Stimulated activated CD8-positive, alpha-beta memory T cell treated with anti-CD3 and anti-CD28 coated beads, Interleukin-12 subunit alpha, Interleukin-12 subunit beta, amount 100 ng/mL, for 24 hours (primary cell): ENCODE measurements at regions not wholly inside any gene's neighbourhood (a gene's known extent, or its start where the extent isn't known, plus 50 kb on each side); places are given as distances from the start of the nearest gene placed in this dataset.

Source experiments
- DNase-seq: peaks from one replicate; pipeline ENCODE4 v3.0.0-alpha.2; 2020; ENCODE audit errors: extremely low read depth

DNA sequence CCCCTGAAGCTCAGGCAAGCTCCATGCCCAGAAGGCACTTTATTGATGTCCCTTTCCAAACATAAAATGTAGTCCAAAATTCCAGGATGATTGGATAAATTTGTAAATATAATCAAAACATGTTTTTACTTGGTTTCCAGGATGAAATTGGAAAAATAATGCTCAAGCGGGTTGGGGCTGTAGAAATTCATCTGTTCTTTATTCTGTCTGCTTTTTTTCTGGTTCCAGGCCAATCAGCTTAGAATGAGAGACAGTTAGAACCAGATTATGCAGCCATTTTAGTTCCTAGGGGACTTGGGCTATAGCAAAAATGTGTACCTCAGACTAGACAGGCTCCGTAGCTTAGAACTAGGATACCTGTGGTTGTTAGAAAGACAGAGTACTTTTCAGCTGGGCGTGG lies 450.8 kb downstream of the MCTP2 start:
- no peak for DNase-seq

DNA sequence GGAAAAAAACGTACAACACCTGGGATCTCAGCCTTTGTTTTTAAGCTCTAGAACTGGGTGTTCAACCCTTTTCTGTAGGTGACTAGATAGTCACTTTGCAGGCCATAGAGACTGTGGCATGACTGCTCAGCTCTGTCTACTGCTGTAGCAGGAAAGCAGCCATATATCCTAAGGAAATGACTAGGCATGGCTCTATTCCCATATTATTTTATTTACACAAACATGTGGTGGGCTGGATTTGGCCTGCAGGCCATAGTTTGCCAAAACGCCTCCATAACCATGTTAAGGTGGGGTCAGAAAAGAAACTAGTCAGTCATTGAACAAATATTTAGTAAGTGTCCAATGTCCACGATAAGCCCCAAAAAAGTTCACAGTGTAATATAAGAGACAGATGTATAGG lies 452.5 kb downstream of the MCTP2 start:
- DNase-seq = no peak

DNA sequence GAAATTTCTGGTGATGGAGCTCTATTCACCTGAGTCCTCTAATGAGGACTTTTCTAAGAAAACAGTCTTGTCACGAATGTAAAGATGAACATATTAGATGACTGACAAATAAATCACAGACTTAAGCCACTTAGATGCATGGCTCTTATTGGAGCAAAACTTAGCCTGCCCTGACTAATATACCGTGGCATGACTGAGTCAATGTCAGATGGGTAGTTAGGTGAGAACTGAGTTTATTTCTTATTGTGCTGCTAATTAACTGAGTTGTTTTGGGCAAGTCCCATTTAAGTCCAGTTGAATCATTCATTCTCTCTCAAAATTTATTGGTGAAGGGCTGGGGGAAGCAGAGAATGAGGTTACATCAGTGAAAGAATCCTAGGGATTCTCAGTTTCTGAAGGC lies 459.8 kb downstream of the MCTP2 start:
- DNase-seq = no peak

DNA sequence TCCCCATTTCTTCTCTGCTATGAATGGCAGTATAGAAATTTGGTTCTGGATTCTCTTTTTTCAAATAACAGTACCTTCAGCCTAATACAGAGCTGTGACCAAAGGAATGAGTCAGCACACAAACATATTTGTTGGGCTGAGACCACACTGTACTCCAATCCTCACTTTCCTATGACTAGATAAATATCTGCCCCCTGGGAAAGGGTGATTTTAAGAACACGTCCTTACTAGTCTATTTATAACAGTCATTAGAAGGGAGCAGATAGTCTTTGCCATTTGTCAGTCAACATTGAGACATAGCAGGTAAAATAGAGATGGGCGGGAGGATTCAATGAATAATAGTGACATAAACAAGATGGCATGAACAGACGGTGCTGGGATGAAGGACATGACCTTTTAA lies 461.3 kb downstream of the MCTP2 start:
- DNase-seq = no peak

DNA sequence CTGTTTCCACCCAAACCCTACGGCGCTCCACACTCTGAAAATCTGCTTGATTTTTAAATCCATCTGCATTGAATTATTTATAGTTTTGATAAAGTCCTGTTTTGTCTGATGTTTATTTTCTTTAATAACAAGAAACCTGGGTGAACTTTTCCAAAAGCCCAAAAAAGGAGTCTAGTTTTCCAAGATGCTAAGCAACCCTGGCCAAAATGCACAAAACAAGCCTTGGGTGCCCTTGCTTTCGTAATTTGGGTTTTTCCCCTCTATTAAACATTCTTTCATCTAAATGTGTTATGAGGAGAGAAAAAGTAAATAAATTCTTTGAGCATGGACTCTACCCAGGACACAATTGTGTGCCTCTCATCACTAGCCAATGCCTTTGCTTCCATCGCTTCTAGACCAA lies 468.9 kb downstream of the MCTP2 start:
- DNase-seq = no peak

DNA sequence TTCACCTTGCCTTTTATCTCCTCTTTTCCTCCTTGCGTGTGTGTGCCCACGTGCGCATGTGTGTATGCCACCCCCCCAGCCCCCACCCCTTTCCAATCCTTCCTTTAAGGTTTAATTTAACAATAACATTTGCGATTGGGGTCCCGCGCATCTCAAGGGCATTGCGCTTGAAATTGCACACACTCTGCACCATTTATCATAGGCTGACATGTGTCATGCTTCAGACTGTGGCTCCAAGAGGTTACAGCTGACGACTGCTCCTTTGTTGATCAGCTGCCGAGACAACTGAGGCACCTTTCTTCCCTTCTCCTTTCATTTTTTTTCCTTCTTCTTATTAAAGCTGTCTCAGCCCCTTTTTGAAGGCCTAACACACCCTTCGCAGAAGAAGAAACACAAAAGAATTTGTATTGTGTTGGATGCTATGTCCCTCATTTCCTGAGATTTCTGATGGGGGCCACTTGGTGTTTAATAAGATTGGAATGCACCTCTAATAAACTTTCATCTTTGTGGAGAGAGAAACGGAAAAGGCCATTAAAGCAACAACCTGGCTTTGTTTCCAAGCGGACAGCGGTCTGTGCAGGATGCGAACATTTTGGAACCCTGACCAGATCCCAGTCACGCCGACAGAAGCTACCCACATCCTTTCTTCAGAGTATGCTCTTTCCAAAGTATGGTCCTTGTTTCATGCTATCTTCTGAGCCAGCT lies 470.1 kb downstream of the MCTP2 start:
- DNase-seq = no peak

DNA sequence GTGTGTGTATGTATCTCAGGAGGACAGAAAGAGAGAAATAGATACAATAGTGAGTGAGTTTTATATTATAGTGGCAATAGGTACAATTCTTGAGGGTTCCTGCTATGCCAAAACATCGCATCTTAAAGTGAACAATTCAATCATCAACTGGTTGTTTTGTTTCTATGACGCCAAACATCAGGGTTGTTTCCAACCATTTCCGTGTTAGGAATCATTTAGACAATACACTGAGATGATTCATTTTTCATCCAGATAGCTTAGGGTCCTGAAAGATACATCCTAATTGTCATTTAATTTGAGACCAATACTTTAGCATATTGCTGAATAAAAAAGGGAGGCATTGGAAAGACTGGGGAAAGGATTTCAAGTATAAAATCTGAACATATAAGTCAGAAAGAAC lies 472.2 kb downstream of the MCTP2 start:
- DNase-seq = no peak

DNA sequence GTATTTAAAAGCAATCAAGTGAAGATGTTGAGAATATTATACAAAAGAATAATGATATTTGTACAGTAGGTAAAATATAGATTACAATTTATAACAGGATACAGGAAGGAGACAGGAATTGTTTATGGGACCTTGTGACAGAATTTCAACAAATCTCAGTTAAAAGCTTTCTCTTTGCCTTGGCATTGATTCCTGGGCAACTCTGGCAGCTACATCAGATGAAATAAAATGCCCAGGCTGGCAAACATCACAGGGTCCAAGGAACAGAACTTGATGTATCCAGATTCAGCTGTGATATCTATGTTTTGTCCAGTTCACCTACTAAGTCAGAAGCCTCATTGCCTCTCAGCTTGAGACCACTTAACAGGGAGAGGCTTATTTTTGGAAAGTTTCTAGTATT lies 473.1 kb downstream of the MCTP2 start:
- DNase-seq = no peak

DNA sequence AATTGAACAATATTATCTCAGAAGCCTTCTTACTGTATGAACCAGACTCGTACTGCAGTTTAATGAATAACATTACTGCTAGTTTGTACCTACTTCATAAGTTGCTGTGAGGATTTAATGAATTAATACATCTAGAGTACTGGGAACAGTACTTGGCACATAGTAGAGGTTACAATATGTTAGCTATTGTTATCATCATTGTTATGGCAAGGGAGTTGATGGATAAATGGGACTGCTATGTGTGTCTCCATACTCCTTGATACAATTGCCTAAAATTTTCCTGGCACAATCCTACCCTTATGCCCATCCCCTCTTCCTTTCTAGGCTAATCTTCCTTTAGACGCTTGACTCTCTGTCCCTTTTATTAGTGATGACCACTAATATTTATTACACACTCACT lies 473.6 kb downstream of the MCTP2 start:
- DNase-seq = no peak

DNA sequence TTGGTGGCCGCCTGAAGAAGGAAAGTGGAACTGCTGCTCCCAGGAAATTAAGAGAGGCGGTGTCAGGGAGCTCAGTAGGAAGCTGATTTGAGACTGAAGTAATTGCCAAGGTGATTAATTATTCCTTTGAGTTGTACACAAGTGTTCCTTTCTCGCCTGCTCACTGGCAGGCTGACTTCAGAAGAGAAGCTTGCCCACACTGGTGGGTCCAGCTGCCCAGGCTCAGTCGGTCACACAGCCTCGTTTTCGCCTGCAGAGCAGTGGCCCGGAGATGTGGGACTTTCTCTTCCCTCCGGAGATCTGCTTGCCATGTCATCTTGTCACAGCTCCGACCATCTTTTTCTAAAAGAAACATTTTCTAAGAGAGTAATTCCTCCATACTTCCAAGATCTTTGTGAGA lies 478.0 kb downstream of the MCTP2 start:
- DNase-seq = no peak

DNA sequence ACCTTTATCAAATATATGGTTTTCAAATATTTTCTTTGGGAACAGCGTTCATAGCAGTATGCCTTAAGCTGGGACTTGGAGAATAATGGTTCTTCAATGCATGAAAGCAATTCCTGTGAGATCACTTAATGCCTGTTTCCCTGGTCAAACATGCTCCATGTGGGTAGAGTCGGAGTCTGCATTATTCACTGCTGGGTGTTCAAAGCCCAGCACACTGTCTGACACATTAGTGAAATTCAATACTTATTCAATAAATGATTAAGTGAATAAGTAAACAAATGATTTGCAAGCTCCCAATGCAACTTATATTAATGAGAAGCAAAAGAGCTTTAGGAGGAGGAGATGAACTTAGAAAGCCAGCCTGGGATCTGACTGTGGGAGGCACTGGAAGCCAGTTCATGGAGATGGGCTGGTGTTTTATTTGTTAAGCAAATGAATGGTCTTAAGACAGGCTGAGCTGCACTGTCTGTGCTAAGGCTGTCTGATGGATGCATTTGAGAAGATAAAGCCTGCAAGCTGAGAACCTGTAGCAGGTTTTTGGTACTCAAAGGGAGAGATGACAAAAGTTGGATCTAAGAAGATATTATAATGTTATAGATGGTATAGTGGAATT lies 490.8 kb downstream of the MCTP2 start:
- no peak for DNase-seq

DNA sequence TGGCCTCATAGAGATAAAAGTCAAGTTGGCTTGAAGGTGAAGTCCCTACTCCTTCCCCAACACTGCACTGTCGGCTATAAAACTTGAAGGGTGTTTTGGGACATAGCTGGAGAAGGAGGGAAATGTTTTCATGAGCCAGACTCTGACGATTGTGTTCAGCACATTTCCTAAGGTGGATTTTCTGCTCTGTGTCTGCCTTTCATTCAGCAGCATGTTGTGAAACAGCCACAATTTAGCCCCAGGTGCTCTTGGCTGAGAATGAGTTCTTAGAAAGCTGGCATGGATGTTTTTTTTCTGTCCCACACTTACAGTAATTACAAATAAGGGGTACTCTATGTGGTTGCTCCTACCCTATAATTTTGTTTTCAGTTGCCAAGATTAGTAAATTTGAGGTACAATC lies 492.4 kb downstream of the MCTP2 start:
- no peak for DNase-seq

DNA sequence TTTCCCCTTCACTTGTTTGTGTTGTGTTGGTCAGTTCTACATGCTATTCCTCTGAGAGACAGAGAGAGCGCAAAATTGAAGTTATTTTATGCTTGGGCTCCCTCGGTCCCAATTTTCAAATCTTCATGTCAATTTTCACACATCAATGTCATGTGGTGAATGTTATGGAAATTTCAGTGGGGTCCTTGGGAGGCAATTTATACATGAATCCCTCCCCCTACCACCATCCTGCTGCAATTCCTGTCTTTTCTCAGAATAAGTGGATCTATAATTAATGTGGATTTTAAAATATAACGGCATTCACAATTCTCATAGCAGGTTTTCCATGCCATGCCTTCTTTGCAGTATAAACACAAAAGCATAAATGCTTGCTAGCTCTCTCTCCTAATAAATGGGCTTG lies 499.9 kb downstream of the MCTP2 start:
- DNase-seq = no peak

DNA sequence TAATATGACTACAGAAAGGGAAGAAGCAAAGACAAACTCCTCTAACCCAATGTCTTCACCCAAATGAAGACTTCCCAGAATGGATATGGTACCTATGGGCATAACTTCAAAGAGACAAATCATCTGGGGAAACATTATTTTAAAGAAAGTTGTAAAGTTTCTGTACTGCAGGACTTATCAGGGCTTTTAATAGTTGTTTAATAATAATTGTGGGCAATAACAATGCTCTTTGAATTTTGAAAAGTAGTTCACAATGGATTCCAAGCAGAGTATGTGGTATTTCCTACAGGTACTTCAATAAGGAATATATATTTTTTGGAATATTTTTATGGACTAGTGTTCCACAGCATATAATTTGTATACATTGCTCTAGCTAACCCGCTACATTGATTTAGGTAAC lies 503.1 kb downstream of the MCTP2 start:
- no peak for DNase-seq

DNA sequence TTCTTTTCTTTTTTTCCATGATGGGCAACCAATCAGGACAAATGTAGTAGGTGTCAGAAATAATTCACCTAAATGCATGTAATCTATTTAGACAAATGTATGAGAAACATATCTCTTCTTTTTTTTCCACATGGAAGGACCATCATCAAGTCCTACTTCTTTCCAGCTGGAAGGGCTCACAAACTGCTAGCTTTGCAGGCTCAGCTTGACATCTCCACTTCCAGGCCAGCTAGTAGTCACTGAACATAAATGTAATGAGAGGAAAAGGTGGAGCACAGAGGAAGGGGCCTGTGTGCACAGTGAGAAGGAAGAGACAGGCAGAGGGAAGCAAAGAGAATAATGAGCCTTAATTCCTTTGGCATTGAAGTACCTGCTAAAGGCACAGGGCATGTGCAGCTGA lies 504.9 kb downstream of the MCTP2 start:
- DNase-seq = no peak

DNA sequence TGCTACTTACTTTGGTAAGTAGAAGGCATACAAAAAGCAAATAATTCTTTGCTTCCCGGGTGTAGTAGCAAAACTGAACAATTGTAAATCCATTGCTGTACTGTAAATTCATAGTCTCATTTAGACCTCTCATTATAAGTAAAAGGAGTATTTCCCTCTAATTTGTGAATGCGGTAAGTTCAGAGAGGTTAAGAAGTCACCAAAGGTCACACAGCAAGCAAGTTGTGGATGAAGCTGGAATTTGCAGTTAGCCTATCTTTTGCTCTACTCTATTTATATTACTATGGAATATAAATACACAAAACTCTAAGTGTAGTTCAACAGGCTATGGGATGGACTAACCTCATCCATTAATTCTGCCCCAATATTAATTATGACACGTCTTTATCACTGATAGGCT lies 508.3 kb downstream of the MCTP2 start:
- no peak for DNase-seq

DNA sequence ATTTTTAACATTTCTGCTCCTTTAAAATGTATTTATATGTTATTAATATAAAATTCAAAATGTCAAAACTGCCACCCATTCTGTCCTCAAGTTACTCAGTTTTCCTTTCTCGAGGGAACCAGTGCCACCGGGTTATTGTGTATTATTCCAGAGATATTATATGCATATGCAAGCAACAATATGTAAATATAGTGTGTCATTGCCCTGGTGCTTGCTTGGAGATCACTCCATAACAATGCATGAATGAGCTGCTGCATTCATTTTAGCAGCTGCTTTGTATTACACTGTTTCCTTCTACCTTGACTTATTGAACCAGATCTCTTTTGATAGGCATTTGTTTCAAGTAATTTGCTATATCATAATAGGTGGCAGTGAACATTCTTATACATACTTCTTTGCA lies 509.1 kb downstream of the MCTP2 start:
- DNase-seq = no peak

DNA sequence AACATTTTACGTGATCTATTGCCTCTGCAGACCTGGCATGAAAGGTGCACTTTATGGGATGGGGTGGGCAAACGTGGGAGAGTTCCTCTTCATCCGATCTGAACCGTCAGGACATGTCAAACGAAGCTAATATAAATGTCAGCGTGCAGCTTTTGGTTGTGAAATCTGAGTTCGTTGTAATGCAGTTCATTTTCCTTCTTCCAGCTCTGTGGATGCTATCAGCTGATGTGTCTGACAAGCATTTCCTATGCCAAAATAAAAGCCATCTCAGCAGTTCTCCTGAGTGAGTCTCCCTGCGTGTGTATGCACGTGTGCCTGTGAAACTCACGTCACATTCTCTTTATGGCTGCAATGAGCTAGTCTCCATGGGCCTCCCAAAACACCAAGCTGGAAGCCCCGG lies 512.3 kb downstream of the MCTP2 start:
- DNase-seq = no peak

DNA sequence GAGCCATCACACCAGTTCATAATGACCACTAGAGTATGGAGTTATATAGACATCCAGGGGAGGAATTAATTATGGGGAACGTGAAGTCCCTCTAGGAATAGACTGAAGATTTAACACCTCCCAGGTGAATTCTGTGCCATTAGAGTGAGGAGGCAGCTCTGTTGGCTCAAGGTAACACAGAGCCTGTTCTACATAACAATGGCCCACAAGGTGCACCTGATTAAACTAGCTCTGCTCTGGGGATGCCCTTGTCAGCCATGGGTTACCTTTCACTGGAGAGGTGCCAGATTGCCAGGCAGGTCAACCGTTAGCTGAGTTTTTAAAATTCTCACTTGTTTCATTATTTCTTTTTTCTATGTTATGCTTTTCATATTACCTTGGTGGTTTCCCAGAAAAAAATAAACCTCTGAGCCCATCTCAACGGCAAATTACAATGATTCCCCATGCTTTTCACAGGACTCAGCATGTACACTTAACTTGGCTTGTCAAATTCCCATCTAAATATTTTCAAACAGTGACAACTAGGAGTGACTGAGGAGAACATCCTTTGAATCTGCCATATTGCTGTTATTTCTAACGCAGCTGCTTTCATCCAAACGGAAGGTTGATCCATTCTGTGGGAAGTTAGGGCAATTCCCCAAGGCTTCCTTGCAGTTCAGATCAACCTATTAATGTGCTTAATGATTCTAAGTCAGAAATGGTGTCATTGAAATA lies 512.9 kb downstream of the MCTP2 start:
- no peak for DNase-seq

DNA sequence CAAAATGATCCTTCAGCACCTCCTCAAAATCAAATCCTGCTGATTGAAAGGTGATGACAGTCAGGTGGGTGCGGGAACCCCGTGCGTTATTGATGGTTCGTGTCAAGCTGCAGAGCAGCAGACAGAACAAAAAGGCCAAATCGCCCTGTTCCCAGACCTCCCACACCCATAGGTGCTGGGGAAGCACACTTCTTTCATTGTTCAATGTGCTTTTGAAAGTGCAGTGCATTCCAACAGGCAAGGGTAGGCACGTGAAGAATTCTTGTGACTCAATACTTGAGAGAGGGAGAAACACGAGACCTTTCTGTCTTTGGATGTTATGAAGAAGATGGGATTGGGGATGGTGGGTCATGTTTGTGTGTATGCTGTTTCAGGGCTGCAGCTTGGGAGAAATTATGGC lies 514.0 kb downstream of the MCTP2 start:
- DNase-seq = no peak

DNA sequence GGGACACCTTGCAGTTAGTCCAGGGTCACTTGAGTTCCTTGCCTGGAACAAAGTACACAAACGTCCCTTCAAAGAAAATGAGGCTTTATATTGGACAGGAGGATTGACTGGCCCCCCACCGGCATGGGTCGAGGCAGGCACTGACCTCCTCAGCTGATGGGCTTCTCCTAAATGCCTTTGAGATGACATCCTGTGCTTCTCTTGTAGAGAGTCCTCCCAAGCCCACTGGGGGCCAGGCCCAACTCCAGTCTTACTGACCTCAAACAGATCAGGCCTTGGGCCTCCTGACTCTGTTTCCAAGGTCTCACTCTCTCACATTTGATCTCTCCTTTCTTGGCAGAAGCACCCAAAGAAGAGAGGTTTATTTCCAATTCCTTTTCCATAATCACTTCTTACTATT lies 516.1 kb downstream of the MCTP2 start:
- DNase-seq = no peak

DNA sequence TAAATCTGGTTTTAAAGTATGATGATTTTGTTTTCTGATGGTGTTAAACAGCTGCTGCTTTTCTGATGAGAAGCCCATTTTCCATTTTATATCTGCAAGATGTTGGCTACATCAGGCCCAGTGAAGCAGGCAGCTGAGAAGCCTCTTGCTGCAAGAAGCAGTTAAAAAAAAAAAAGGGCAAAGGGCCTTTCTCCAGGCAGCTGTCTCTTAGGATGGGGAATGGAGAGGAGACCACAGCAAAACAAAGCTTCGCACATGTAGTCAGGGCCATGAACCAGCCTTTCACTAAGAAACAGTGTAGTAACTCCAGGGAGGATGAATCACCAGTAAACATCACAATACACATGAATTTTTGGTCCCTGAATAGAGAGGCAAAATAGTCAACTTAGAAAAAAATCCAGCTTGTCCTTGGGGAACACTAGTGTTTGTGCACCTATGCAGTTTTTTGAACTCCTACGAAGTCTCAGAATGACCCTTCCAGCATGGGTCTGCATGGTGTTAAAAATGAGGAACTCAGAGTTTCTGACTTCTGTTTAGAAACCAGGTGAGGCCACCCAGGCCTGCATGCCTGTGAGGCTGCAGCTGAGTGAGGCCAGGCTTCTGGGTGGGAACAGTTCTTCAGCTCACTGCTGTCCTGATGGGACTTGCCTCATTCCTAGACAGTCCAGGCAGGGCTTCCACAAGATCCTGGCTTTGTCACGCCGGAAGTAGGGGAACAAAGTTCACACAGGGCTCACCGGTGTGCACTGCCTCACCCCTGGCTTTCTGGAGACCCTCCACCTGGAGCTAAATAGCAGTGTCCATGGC lies 518.7 kb downstream of the MCTP2 start:
- no peak for DNase-seq

DNA sequence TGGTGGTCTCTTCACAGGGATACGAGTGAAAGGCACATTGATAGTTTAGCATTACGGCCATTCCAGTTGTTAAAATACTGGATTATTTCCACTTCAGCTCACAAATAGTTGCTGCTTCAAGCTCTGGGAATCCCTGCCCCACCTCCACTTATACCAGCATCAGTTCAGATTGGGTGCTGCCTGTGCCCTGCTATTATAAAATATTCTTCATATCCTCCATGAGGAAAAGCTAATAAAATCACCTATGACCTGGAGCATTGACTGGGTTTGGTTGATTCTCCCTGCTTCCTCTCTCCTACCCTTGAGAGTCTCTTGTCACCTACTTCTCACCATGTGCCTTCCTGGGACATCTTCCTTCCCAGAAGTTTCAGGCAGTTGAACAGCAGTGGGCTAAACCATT lies 529.0 kb downstream of the MCTP2 start:
- DNase-seq = no peak
